Cardiac muscle cell (in vitro differentiated cells and primary cell): ENCODE measurements at regions not wholly inside any gene's neighbourhood (a gene's known extent, or its start where the extent isn't known, plus 50 kb on each side); places are given as distances from the start of the nearest gene placed in this dataset.
A peak's percentile ranks its signal among the peaks of the same experiment; 100 is the strongest.

ENCODE experiments used
- DNase-seq, 2 donors: peaks; one replicate each; pipeline versions ENCODE4 v3.0.0 to v3.0.0-alpha.2; 2010 to 2017; ENCODE audit warnings: low read depth in 1 of 2, low spot score in 1 of 2
- H3K27ac ChIP-seq: fragments of 200-600 bp; sonication (generic); 2 replicates; pipeline ENCODE4 v1.5.1; 2016
- H3K27me3 ChIP-seq: fragments of 200-600 bp; sonication (generic); 2 replicates; pipeline ENCODE4 v1.6.0; 2016; ENCODE audit warnings: control low read depth
- H3K36me3 ChIP-seq: fragments of 200-600 bp; sonication (generic); 2 replicates; pipeline ENCODE4 v1.5.1; 2016; ENCODE audit warnings: control low read depth
- H3K4me1 ChIP-seq: fragments of 200-600 bp; sonication (generic); 2 replicates; pipeline ENCODE4 v1.8.1; 2017; ENCODE audit warnings: low read depth, mild to moderate bottlenecking, mixed run types
- H3K4me3 ChIP-seq: fragments of 200-600 bp; sonication (generic); 2 replicates; pipeline ENCODE4 v1.5.1; 2016; ENCODE audit warnings: mild to moderate bottlenecking
- H3K9me3 ChIP-seq: fragments of 200-600 bp; sonication (generic); 2 replicates; pipeline ENCODE4 v1.5.1; 2017; ENCODE audit warnings: low read depth, mild to moderate bottlenecking, control low read depth
- TF ChIP-seq, protein P1 (sequence below): IDR thresholded peaks from 2 replicates; pipeline ENCODE4 v1.5.1; 2012; ENCODE audit warnings: low read depth, mild to moderate bottlenecking, low read length

DNA sequence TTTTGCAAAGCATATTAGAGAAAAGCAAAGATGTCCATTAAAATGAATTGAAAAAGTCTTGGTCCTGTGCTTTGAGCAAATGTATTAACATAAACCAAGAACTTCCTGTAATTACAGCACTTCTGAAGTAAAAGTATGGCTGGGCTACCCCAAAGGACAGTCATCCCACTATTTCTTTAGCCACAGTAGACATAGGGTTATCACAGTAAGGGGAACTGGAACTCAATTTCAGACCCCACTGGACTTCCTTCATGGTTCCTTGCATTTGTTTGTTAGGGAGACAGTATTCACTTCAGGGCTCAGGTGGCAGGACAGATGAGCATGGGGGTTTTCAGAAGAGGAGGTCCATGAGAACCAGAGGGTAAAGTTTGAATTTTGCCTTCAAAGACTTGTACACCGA lies 203.1 kb upstream of the PDE1C start:
- peaks cover 7% of the 10 kb centered on the region for H3K27me3 ChIP-seq
- H3K4me1 ChIP-seq = no peaks in the 10 kb centered on the region
- H3K9me3 ChIP-seq = no peaks in the 10 kb centered on the region
- no peaks in the 10 kb centered on the region for H3K36me3 ChIP-seq
- no peak overlapping the region for H3K27ac ChIP-seq
- H3K4me3 ChIP-seq = no peak overlapping the region
- TF ChIP-seq, protein P1, sequence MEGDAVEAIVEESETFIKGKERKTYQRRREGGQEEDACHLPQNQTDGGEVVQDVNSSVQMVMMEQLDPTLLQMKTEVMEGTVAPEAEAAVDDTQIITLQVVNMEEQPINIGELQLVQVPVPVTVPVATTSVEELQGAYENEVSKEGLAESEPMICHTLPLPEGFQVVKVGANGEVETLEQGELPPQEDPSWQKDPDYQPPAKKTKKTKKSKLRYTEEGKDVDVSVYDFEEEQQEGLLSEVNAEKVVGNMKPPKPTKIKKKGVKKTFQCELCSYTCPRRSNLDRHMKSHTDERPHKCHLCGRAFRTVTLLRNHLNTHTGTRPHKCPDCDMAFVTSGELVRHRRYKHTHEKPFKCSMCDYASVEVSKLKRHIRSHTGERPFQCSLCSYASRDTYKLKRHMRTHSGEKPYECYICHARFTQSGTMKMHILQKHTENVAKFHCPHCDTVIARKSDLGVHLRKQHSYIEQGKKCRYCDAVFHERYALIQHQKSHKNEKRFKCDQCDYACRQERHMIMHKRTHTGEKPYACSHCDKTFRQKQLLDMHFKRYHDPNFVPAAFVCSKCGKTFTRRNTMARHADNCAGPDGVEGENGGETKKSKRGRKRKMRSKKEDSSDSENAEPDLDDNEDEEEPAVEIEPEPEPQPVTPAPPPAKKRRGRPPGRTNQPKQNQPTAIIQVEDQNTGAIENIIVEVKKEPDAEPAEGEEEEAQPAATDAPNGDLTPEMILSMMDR = no peak
- DNase-seq = no peak

DNA sequence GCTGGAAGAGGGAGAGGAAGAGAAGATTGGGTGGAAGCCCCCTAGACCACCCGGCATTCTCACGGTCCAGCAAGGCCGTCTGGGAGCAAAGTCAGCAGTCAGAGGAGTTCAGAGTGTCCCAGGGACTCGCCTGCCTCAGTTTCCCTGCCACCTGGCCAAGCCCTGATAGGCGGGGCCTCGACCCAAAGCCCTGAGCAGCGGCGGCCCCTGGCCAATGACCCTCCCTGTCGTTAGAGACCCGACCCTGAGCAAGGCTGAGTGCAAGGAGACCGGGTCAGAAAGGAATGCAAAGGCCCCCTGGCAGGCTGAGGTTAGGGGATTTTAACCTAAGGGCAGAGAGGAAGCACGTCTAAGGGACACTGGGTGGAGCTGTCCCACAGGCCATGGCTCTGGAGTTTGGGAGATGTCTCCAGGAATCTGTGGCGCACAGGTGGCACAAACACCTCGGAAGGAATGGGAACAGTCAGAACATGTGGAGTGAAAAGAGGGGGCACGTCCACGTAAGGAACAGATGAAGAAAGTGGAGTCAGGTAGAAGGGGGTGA lies 196.8 kb upstream of the PDE1C start:
- TF ChIP-seq, protein P1 = no peak
- Histone ChIP-seq H3K27ac (no peak overlapping the region), H3K9me3 (no peaks in the 10 kb centered on the region), H3K27me3 (no peaks in the 10 kb centered on the region), H3K36me3 (no peaks in the 10 kb centered on the region), H3K4me1 (no peaks in the 10 kb centered on the region), H3K4me3 (no peak overlapping the region)
- DNase-seq = no peak

DNA sequence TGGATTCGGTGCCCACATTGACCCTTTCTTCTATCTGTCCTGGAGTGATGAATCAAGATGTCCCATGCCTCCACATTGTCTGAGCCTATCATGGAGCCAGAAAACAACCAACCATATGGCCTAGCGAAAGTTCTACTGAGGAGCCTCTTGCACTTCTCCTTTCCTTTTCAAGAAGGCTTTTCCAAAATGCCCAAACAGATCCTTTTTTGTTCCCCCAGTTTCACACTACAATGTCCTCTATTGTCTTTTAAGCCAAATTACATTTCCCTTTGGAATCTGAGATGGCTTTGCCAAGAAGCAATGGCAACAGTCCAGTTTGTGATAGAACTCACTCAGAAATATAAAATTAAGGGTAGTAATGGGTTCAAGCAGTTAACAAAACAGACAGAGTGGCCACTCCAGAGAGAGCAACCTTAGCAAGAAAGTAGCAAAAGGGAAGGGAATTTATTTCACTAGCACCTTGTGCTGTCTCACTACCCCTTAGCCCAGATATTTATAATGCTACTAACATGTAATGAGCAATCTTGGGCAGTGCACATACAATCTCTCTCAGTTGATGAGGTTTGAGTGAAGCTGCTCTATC lies 194.6 kb upstream of the PDE1C start:
- Histone ChIP-seq H3K4me3 (no peak overlapping the region), H3K27me3 (no peaks in the 10 kb centered on the region), H3K27ac (no peak overlapping the region), H3K36me3 (no peaks in the 10 kb centered on the region), H3K9me3 (no peaks in the 10 kb centered on the region), H3K4me1 (no peaks in the 10 kb centered on the region)
- DNase-seq = peak in 1 of 2 donors; percentile 1
- TF ChIP-seq, protein P1 = no peak

DNA sequence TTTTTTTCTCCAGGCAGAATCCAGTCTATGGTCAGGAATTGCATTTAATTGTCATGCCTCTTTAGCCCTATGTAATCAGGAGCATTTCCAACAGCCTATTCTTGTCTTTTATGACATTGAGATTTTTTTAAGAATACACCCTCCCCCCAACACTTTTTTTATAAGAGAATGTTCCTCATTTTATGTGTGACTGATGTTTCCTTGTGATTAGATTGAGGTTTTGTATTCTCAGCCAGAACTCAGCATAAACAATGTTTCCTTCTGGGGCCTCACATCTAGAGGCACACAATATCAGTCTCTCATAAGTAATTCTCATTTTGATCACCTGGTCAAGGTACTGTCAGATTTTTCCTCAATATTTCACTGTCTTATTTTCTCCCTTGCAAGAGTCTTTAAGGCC lies 193.4 kb upstream of the PDE1C start:
- DNase-seq = no peak
- Histone ChIP-seq H3K27me3 (no peaks in the 10 kb centered on the region), H3K4me3 (no peak overlapping the region), H3K27ac (no peak overlapping the region), H3K4me1 (no peaks in the 10 kb centered on the region), H3K9me3 (no peaks in the 10 kb centered on the region), H3K36me3 (no peaks in the 10 kb centered on the region)
- TF ChIP-seq, protein P1 = no peak

DNA sequence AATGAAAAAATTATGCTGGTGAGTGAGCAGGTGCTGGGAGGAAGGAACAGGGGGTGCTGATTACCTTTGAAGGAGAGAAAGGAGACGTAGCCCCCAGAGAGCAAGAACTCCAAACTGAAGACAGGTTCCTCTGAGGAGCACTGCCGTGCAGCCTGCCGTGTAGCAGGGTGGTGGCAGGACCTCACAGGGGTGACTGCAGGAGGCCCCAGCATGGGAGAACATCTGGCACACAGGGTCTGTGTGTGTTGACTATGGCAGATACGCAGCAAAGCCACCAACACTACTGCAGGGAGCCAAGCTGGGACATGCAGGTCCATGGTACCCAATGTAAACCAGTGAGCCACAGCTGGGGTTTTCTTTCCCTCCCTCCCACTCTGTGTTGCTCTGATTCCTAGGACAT lies 192.1 kb upstream of the PDE1C start:
- Histone ChIP-seq H3K27me3 (no peaks in the 10 kb centered on the region), H3K36me3 (no peaks in the 10 kb centered on the region), H3K4me1 (no peaks in the 10 kb centered on the region), H3K4me3 (no peak overlapping the region), H3K9me3 (no peaks in the 10 kb centered on the region), H3K27ac (no peak overlapping the region)
- DNase-seq = no peak
- TF ChIP-seq, protein P1 = no peak
